GM19328 (cell line): ENCODE measurements at regions not wholly inside any gene's neighbourhood (a gene's known extent, or its start where the extent isn't known, plus 50 kb on each side); places are given as distances from the start of the nearest gene placed in this dataset.
"Not testable (repeated sequence)": the region's sequence is repeated elsewhere in the genome, so short reads cannot be mapped to it uniquely, and the experiment has no call there.

Experiments
- ATAC-seq: cut with Tn5 transposase; IDR thresholded peaks from one replicate; pipeline ENCODE4 v1.9.1; 2021; ENCODE audit warnings: mild to moderate bottlenecking, moderate library complexity; ENCODE audit not compliant: unreplicated experiment

DNA sequence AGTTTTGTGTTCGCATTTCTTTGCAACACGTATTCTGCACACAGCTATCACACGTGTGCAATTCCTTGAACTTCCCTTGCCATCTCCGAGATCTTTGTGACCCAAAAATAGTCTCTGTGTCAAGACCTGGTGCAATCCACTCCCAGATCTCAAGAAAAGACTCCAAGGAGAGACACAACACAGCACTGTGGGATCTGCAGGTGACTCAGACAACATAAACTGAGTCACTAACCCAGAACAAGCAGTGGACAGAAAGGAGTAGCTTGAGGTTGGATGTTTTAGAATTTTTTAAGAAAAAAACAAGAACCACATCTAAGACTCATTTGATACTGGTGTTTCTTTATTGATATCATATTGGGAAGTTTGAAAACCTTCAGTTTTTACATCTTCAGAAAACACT lies 396.9 kb downstream of the AGTPBP1 start:
- no peak for ATAC-seq

DNA sequence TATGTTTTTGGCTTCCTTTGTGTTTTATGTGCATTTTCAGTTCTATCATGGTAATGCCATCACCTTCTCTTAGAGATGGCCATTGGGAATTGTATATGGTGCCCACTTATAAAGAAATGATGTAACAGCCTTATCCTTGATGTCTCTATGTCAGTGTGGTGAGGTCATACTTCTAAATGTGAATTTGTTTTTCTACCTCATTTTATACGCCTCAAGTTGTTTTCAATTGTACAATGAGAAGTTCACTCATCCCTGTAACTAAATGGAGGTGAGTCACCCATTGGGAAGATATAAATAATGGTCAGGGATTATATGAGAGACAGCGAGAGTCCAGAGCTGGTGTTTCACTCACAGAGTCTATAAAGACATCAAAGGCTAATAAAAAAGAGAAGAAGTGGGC lies 402.4 kb downstream of the AGTPBP1 start:
- ATAC-seq: no peak

DNA sequence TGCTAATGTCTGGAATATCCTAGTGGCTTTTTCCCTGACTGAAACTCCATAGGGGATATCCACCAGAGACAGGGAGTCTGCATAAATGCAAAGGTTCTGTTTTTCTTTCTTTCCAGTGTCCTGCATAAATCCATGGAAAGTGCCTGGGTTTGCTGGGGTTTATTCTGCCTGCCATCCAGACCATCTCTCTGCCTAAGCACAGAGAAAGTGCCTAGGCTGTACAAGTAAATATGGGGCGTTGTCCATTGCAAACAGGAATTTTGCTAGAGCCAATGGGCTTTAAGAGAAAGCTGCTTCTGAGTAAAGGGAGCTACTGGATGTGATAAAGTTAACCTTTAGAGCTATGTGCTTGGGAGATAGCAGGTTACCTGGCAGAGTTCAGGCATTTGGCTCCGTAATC lies 407.5 kb downstream of the AGTPBP1 start:
- ATAC-seq: no peak

DNA sequence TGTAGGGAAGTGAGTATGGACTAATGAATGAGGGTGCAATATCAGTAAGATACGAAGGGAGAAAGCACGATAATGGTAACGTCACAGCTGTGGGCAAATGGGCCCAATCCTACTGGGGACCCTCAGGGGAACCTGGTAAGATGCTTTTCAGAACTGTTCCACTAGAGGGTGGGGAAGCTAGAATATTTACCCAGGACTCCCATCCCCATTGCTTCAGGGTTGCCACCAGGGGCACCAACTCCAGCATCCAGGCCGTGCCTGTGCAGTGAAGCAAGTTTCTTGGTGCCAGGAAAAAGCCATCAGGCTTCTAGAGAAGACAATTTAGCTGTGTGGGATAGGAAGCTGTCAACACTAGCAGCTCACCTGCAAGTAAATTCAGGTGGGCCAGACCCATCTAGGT lies 409.3 kb downstream of the AGTPBP1 start:
- ATAC-seq: no peak

DNA sequence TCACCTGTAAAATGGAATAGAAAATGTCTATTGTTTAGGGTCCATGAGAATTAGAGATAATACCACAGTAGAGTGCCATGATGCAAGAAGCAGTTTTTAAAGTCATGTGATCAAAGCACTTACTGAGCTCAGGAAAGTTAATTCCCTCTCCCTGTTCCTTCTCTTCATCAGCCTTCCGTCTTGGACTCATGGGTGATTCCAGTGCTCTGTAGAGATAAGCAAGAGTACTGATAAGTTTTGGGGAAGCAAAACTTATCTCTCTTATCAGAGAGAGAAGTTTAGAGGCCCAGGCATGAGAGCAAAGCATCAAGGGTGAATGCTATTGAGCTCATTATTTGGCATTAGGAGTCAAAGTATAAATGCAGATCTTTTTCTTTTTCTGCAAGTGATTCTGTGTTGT lies 410.1 kb downstream of the AGTPBP1 start:
- ATAC-seq: no peak

DNA sequence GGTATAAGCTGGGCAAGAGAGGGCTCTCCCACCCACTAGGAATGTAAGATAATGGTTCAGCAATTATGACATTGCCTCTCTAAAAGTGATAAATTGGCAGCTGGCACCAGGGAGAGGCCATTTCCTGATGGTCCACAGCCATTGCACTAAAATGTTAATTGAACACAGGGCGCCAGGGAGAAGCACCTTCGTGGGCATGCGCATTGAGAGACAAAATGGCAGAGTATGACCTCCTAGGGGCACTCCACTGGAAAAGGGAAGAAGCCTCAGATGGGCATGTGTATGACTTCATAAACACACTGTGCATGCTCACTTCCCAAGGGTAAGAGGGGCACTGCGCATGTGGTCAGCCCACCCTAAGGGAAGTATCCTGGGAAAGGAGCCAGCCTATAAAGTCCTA lies 419.2 kb downstream of the AGTPBP1 start:
- ATAC-seq: no peak

DNA sequence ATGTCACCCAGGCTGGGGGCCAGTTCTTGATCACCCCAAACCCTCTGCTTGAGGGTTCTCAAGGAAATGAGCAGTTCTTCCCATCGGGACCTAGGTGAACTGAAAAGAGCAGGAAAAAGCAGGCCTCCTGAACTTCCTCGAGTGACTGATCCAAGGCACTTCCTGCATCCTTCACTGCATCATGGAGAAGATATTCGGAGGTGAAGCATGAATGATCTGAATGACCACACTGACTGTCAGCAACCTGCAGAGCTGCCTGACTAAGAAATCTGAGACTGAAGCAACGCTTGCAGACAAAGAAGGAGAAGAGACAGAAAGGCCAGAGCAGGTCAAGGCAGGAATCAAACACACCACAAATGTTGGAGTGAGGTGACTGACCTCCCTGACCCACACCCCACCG lies 420.2 kb downstream of the AGTPBP1 start:
- ATAC-seq: no peak

DNA sequence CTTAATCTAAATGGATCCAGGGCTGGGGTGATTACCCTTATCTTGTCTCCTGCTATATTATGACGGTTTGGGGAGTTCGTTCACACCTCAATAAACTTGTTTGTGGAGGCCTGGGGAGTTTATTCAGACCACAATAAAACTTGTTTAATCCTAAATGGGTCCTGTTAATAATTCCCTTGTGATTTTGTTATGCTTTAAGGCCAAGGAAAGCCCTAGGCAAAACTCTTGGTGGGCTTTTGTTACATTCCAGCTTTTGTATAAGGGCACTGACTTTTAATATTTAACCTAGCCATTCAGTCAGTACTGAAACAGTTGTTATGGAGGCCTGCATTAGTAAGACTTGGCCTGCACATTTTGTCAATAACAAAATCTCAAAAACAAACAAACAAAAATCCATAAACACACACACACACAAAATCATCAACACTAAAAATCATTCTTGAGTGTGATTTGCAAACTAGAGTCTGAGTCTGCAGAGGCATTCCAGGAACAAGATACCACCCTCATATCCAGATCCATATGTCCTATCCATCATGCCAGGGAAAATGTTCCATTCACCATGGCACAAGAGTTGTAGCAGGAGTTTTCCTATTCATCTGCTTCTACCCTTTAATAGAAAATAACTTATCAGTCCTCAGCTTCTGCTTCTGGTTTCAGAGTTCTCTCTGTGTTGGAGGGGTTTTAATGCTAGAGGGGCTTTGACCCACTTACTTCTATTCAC lies 421.7 kb downstream of the AGTPBP1 start:
- ATAC-seq: no peak

DNA sequence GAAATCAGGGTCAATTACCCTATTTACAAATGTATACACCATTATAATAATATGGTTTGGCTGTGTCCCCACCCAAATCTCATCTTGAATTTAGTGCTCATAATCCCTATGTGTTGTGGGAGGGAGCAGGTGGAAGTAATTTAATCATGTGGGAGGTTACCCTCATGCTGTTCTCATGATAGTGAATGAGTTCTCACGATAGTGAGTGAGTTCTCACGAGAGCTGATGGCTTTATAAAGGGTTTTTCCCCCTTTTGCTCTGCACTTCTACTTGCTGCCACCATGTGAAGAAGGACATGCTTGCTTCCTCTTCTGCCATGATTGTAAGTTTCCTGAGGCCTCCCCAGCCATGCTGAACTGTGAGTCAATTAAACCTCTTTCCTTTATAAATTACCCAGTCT lies 426.2 kb downstream of the AGTPBP1 start:
- not testable (repeated sequence) for ATAC-seq

DNA sequence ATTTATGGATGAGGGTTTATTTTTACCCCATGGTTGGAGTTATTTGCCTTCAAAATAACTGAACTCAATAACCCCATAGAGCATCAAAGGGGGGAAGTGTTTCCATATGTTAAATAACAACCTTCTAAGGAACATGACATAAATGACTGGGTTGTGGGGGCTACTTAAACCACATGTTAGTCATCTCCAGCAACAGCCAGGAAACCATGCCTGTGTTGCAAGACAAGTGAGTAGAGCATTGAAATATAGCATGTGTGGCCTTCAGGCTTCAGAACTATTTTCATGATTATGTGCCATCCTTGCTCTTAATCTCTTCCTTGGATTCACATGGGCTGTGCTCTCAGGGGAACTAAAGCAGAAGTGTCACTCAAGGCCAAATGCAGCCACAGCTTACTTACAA lies 431.2 kb downstream of the AGTPBP1 start:
- ATAC-seq: no peak

DNA sequence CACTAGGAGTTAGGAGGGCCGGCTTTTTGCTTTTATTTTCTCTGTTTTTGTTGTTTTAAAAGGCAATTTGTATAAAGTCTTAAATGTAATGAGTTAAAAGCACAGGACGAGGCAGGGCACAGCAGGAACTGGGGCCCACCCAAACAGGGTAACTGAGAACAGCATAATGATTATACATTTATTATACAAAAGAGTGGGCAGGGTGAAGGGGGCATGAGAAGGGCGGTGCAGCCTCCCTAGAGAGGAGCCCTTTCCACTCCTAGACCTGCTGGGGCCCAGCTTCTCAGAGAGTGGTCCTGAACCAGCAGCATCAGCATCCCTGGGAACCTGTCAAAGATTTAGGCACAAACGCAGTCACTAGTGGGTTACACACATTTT lies 438.0 kb downstream of the AGTPBP1 start:
- ATAC-seq: no peak

DNA sequence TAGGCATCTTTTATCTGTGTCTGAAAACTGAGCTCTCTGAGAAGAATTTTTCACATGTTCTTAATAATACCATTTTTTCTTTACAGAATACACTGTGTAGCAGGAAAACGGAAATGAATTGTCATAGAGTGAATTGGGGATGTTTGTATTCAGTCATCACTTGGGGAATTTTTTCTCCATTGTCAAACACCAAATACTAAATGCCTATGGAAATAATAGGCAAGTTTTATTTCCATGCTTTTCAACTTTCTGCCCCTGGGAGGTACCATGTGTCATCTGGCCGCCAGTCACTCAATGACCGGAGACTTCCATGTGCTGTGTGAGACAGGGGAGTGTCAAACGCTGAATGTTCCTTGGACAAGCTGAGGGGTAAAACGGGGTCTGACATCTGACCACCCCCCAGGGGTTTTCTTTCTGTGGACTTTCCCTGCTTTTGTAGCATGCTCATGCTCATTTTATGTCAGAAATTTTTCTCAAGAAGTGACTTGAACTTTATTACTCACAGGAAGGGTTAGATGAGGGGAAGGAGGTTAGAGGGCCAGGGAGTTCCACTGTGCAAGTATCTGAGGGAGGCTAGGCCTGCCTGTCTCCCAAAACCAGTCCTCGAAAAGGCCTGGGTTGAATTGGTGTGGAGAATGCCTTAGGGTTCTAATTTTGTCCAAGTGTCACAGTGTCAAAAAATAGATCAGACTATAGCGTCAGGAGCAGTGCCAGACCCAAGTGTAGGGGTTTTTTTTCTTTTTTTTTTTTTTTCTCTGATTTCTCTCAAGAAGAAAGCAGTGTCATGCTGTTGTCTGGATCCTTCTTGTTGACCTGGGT lies 438.6 kb downstream of the AGTPBP1 start:
- no peak for ATAC-seq

DNA sequence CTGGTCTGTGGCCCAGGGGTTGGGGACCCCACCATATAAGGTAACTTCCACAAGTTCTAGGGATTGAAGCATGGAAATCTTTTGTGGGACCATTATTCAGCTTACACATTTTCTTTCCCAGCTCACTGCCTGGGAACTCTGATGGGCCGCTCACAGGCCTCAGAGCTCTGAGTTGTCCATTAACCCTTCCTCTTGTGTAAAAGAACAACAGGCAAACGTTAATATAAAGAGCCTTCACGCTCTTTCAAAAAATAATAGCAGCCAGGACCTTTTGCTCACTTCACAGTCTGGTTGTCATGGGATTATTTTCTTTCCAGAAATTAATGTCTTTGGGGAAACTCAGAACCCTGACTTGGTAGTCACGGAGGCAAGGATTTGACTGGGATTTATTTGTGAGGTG lies 443.3 kb downstream of the AGTPBP1 start:
- no peak for ATAC-seq

DNA sequence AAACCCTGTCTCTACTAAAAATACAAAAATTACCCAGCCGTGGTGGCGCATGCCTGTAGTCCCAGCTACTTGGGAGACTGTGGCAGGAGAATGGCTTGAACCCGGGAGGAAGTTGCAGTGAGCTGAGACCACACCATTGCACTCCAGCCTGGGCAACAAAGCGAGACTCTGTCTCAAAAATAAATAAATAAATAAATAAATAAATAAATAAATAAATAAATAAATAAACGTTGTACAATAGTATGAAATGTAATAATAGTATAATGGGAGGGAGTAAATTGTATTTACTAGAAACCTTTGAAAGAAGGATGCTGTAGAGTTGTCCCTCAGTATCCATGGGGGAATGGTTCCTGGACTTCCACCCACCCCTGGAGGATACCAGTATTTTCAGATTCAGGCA lies 446.5 kb downstream of the AGTPBP1 start:
- ATAC-seq: not testable (repeated sequence)

DNA sequence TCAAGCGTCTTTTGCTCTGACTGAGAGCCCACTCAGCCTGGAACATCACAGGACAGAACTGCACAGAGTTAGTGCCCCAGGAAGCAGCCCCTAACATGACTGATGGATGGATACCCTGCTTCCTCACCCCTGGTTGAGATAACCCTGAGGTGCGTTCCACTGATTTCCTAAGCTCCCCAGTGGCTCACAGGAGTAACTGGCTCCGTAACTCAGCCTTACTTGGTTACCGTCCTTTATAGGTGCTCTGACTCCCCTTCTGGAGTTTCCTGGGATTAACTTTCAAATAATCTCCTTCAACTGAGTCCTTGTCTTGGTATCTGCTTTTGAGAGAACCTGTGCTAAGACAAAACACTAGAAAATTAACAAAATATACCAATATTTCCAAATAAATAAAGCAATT lies 449.5 kb downstream of the AGTPBP1 start:
- ATAC-seq: no peak

DNA sequence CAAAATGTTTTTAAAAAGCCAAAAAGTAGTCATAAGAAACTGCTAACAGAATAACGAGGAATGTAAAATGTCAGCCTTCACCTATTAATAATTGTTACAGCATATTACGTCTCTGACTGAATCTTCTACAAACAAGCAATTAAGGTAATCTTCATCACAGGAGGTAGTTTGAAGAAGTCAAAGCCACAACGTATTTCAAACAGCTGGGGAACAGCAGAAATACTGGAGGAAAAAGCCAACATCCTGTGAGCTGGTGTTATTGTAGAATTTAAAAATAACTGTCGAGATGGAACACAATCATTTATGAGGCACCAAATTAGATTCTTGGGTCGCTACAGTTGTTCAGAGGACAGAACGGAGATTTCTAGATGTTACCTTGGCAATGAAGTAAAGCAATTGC lies 450.5 kb downstream of the AGTPBP1 start:
- no peak for ATAC-seq

DNA sequence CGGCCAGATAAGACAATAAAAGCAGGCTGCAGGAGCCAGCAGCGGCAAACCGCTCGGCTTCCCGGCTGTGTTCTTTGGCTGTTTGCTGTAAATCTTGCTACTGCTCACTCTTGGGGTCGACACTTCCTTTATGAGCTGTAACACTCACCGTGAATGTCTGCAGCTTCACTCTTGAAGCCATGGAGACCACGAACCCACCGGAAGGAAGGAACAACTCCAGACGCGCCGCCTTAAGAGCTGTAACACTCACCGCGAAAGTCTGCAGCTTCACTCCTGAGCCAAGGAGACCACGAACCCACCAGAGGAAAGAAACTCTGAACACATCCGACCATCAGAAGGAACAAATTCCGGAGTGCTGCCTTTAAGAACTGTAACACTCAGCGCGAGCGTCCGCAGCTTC lies 451.7 kb downstream of the AGTPBP1 start:
- ATAC-seq: no peak

DNA sequence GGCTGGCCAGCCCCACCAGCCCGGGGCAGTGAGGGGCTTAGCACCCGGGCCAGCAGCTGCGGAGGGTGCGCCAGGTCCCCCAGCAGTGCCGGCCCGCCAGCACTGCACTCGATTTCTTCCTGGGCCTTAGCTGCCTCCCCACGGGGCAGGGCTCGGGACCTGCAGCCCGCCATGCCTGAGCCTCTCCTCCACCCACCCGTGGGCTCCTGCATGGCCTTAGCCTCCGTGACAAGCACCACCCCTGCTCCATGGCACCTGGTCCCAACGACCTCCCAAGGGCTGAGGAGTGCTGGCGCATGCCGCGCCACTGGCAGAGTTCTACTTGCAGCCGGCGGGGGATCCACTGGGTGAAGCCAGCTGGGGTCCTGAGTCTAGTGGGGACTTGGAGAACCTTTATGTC lies 452.6 kb downstream of the AGTPBP1 start:
- no peak for ATAC-seq

DNA sequence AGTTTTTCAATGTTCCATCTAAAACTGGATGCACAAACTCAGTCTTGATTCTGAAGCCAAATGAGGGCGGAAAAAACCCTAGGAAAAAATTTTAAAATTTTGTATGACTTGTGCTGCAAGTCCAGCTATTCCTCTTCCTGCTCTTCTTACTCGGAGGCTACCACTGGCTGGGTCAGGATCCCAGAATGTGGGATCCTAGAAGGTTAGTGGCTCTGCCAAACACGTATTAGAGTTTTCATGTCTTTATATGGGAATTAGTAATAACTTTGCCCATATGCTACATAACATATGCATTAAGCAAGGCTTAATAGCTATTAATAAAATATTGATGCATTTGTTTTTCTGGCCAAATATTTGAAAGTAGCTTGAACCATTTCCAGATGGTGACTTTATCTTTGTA lies 458.3 kb downstream of the AGTPBP1 start:
- ATAC-seq: no peak

DNA sequence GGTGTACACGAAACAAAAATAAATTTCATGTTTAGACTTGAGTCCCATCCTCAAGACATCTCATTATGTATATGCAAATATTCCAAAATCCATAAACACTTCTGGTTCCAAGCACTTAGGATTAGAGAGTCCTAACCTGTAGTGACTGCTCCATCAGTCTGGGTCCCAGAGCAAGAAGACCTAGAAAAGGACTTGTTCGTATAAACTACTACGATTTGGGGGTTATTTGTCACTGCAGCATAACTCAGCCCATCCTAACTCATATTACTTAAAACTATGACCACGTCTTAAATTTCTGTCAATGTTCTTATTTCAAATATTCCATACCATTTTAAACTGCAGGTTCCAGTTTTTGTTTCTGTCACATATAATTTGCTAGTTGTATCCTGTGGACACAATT lies 463.0 kb downstream of the AGTPBP1 start:
- no peak for ATAC-seq

DNA sequence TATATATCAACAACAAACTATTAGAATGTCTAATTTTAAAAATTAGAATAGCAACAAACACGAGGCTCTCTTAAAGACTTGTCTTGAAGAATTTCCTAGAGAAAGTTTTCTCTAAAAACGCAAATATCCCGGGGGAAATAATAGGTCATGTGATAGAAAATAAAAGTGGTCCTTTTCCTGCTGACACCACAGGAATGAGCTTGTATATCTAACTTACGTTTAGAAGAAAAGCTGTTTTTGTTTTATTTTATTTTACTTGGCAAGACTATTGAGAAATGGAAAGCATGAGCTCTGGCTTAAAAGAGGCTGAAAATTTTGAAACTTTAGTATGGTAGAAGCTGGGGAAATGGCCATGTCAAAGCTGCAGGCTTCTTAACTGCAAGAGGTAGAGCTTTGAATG lies 465.0 kb downstream of the AGTPBP1 start:
- no peak for ATAC-seq

DNA sequence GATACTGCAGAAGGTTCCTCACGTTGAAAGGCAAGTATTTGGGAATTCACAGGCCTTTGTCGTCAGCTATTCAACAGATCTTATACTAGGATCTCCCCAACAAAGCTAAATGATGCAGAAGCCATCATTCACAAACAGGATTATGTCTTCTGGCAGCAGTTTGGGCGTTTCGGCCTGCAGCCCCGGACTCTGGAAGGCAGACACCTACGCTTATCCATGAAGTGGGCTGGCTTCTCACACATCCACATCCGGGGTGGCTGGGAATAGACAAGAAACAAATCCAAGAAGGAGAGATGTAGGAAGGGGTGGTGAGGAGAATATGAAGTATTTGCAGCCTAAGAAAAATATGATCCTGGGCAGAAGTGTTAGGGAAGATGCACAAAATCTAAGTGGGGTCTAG lies 471.9 kb downstream of the AGTPBP1 start:
- no peak for ATAC-seq

DNA sequence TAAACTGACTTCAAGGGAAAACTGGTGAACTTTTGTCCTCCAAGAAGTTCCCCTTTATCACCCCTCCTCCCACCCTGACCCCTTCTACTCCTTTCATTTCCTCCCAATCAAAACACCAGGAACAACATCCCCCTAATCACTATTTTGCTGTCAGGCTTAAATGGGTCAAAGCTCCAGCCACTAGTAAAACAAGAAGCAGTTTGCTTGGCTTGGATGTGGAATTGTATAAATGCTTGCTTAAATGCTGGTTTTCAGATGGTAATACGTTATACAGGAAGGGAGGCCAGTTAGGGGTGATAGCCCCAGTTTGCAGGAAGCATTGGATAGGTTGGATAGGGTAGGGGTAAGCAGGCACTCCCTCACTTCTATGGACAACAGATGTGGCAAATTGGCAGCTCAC lies 473.6 kb downstream of the AGTPBP1 start:
- ATAC-seq: no peak
